Hematopoietic multipotent progenitor cell treated with erythropoietin and hydrocortisone succinate and interleukin-3 and kit ligand, for 4 days (in vitro differentiated cells): ENCODE measurements at regions not wholly inside any gene's neighbourhood (a gene's known extent, or its start where the extent isn't known, plus 50 kb on each side); places are given as distances from the start of the nearest gene placed in this dataset.

Source experiments
- DNase-seq: peaks from one replicate; pipeline ENCODE4 v3.0.0-alpha.2; 2015

GRCh38 chr4:124797223-124797622 lies 84.7 kb upstream of the ANKRD50 start:
- DNase-seq: no peak

DNA sequence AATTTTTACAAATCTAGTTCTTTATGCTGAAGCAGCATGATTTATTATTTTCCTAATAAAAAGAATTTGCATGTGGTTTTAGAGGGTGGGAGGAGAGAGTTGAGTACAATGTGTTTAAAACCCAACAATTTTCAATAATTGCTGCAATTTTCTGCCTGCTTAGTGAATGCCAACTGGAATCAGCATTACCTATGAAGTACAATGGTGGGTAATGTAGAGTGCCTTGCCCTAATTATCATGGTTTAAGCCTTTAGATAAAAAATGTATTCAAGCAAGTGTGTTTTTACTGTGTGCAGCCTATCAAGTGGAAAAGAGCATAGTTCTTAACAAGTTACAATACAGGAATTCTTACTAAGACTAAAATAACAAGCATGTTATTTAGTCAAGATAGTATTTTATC lies 77.9 kb upstream of the ANKRD50 start:
- DNase-seq: no peak

DNA sequence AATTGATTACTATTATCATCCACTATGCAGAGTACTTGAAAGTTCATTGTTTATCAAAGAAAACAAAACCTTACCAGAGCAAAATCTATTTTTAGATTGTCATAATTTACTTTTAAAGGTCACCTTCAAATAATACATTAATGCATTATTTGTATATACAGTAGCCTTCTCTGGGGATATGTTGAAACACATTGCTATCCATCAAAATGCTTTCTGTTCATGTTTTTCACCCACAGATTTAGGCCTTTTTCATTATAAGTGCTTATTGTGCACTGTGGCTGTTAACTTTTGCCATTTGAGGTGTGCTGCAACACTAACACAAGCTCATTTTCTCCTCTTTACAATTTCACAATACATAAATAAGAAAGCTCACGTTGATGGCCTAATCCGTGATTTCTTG lies 74.1 kb upstream of the ANKRD50 start:
- no peak for DNase-seq

GRCh38 chr4:124785645-124786044 lies 73.1 kb upstream of the ANKRD50 start:
- no peak for DNase-seq

GRCh38 chr4:124783847-124784246 lies 71.3 kb upstream of the ANKRD50 start:
- no peak for DNase-seq

DNA sequence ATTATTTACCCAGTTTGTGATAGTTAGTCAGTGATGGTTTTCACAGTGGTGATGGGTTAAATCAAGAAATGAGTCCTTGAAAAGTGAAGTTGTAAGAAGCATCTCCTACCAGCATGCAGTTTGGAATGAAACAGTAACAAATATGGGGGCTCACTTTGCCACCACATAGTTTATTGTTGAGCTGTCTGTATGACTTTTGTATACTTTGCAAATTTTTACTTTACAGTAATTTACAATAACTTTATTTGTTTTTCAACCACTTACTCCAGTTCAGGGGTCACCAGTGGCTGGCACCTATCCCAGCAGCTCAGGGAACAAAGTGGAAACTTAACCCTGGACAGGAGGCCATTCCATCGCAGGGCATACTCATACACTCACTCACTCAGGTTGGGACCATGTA lies 64.5 kb upstream of the ANKRD50 start:
- no peak for DNase-seq

DNA sequence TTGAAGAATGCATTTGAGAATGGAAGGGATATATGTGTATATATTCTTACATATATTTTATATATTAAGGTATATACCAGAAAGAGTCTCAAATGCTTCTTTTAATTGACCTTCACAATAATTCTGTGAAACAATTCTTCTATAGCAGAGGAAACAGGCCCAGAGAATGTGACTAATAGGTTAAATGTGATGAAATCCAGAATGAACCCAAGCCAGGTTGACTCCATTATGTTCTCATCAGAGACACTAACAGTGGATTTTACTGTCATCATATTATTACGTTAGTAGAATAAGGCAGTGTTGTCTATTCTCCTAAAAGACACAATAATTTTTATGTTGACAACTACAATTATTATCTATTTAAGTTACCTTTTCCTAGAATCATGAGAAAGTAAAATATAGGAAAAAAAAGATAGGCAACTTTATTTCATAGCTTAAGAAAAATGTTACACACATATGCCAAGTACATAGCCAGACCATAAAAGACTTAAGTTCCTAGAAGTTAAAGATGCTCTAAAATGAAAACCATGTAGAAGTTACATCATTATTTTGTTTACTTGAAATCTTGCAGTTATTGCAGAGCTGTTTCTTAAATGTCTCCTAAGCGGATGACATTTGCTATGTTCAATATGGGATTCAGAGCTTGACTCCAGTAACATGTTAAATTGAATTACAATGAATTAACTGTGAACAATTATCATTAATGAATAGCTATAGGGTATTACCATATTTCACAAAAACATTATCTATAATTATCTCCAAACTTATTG lies 56.2 kb upstream of the ANKRD50 start:
- DNase-seq: no peak

DNA sequence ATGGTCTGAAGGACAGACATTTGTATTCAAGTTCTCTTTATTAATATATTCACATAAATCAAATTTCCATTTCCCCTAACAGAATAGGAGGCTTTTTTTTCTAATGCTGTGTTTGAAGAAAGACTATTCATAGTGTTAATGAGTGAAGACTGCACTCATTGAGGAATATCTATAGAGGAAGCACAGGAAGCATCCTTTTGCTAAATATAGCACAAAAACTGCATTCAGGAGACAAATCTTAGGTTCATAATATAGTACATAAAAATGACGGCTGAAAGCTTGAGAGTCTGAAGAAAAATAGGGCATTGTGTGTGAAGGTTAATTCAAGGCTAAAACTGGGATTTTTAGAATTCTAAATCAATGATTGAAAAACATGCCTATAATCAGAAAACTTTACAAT lies 50.4 kb upstream of the ANKRD50 start:
- DNase-seq: no peak
